HEK293T (cell line): ENCODE measurements at regions not wholly inside any gene's neighbourhood (a gene's known extent, or its start where the extent isn't known, plus 50 kb on each side); places are given as distances from the start of the nearest gene placed in this dataset.
"Not testable (repeated sequence)": the region's sequence is repeated elsewhere in the genome, so short reads cannot be mapped to it uniquely, and the experiment has no call there.

Source experiments
- L3MBTL2 ChIP-seq: fragments of 450-650 bp; conservative IDR thresholded peaks from 2 replicates; pipeline ENCODE4 v1.6.1; 2016; ENCODE audit warnings: mild to moderate bottlenecking
- LEF1 ChIP-seq: fragments of 450-650 bp; IDR thresholded peaks from 2 replicates; pipeline ENCODE4 v1.6.1; 2017; ENCODE audit warnings: mild to moderate bottlenecking, borderline replicate concordance
- NFRKB ChIP-seq: fragments of 450-650 bp; IDR thresholded peaks from 2 replicates; pipeline ENCODE4 v1.6.1; 2016; ENCODE audit warnings: mild to moderate bottlenecking, moderate library complexity

GRCh38 chr2:131922854-131923253, 238.9 kb downstream of the ANKRD30BL start:
- TF ChIP-seq L3MBTL2, NFRKB, LEF1: not testable (repeated sequence)
